ENCODE measurements at regions not wholly inside any gene's neighbourhood (a gene's known extent, or its start where the extent isn't known, plus 50 kb on each side); places are given as distances from the start of the nearest gene placed in this dataset.

DNA sequence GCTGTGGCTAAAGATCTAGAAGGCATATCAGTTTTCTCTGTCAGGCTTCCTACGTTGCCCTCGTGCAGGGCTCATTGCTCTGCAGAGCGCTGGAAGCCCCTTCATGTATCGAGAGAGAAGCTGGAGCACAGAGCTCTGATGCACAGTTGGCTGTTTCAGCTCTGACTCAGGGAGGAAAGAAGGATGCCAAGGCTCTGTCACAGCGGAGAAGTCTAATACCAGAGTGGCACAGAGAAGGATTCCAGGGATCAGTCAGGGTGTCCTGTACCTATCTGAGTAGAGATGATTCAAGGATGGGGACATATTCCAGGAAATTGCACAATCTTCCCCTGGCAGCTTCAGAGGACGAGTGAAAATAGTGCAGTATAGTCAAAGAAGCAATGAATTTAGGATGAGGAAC is 179.2 kb upstream of the FMN2 start:
- intact Hi-C loops (cut with micrococcal nuclease) (no loop called here), dilution Hi-C loops (cut with HindIII; ENCODE audit: low sequenced_read_pairs, unreplicated experiment) (no loop called here), in situ Hi-C loops (cut with MboI; ENCODE audit: low sequenced_read_pairs) (no loop called here)
- WGBS, 2 experiments (ENCODE audit: extremely low coverage in 2 of 2, insufficient read length in 1 of 2), result 60% methylated on average over 1 of the region's 6 CpGs; no CpG with 5 or more reads in 1 of the 2 experiments
- H2BK5ac ChIP-seq (ENCODE audit: low read depth, low read length, poor library complexity, severe bottlenecking), result no peak overlapping the region
- H3K36me3 ChIP-seq (ENCODE audit: control insufficient read depth, insufficient read depth, low read length), result no peaks in the 10 kb centered on the region
- no peak overlapping the region for H2BK120ac ChIP-seq (ENCODE audit: low read depth, low read length)
- H3K23ac ChIP-seq (ENCODE audit: low read depth, low read length), result no peak overlapping the region
- H3K4me3 ChIP-seq (ENCODE audit: insufficient read depth, low read depth, low read length), result no peak overlapping the region
- H4K91ac ChIP-seq (ENCODE audit: insufficient read depth, low read depth, low read length), result no peak overlapping the region
- H3K4me2 ChIP-seq (ENCODE audit: low read depth, low read length), result no peak overlapping the region
- POLR2A ChIA-PET (ENCODE audit: unreplicated experiment), result no interaction called here
- no peaks in the 10 kb centered on the region for H4K20me1 ChIP-seq (ENCODE audit: insufficient read depth, low read length)
- ATAC-seq (ENCODE audit: low read depth) (peak; percentile 46), DNase-seq (peak; percentile 19)
- H4K8ac ChIP-seq (ENCODE audit: low read depth in 2 of 2, low read length in 2 of 2), result no peak overlapping the region
- no peak overlapping the region for H2BK15ac ChIP-seq (ENCODE audit: low read depth, low read length)
- no peak overlapping the region for H3K56ac ChIP-seq (ENCODE audit: extremely low read depth, insufficient read depth, low read length)
- no peak overlapping the region for H3K18ac ChIP-seq (ENCODE audit: low read depth, low read length)
- H2BK20ac ChIP-seq (ENCODE audit: low read depth, low read length), result no peak overlapping the region
- no peaks in the 10 kb centered on the region; the same call in 1 of the 2 replicates for H3K4me1 ChIP-seq (ENCODE audit: control insufficient read depth, insufficient read depth, low read length)
- H3K4ac ChIP-seq (ENCODE audit: low read depth, low read length), result no peak overlapping the region
- H2AK9ac ChIP-seq (replicated peaks; ENCODE audit: low read depth, low read length, poor library complexity), result no peak overlapping the region
- BruUV-seq (replicated peaks), result no TSS peak
- no peak overlapping the region for H3K27ac ChIP-seq (ENCODE audit: insufficient read depth, low read length)
- H3K9me3 ChIP-seq (ENCODE audit: control insufficient read depth, insufficient read depth, low read length), result no peaks in the 10 kb centered on the region; the same call in 1 of the 2 replicates
- no peak overlapping the region for H3K9ac ChIP-seq (ENCODE audit: low read depth, low read length)
- no peaks in the 10 kb centered on the region for H3K79me1 ChIP-seq (ENCODE audit: low read depth in 1 of 2, low read length in 2 of 2)
- no peak overlapping the region for H4K5ac ChIP-seq (ENCODE audit: low read depth, low read length)
- TF ChIP-seq MAFK (IDR thresholded peaks at IDR 0.05; ENCODE audit: low read depth, low read length) (no peak), CEBPB (IDR thresholded peaks at IDR 0.05; ENCODE audit: low read depth, low read length) (peak; percentile 84)
- CTCF ChIA-PET, result interaction anchor here (1.1 kb wide), 1 partner anchor 15 kb away, joined by 4 read pairs; no protein-coding TSS in a partner anchor
- H3K14ac ChIP-seq (replicated peaks; ENCODE audit: low read depth, low read length), result no peak overlapping the region
- no peak overlapping the region for H2AFZ ChIP-seq (replicated peaks; ENCODE audit: low read length, poor library complexity)
- no peak overlapping the region for H2AK5ac ChIP-seq (ENCODE audit: low read depth, low read length)
- no peaks in the 10 kb centered on the region for H3K9me1 ChIP-seq (ENCODE audit: insufficient read depth, low read length)
- no peaks in the 10 kb centered on the region for H3K27me3 ChIP-seq (ENCODE audit: control insufficient read depth, insufficient read depth, low read length)

Data from IMR-90 (cell line).